ENCODE measurements at regions not wholly inside any gene's neighbourhood (a gene's known extent, or its start where the extent isn't known, plus 50 kb on each side); places are given as distances from the start of the nearest gene placed in this dataset.
A peak's percentile ranks its signal among the peaks of the same experiment; 100 is the strongest.

- H3K27ac Mint-ChIP-seq (ENCODE audit: low read depth): no peak overlapping the region
- H3K4me1 Mint-ChIP-seq: no peaks in the 10 kb centered on the region
- H3K36me3 Mint-ChIP-seq (ENCODE audit: insufficient read depth): no peaks in the 10 kb centered on the region
- H3K4me3 Mint-ChIP-seq: no peak overlapping the region
- no peak for DNase-seq (ENCODE audit: low spot score in 2 of 2)
- no peak for ATAC-seq (replicated peaks; ENCODE audit: extremely low read depth, poor library complexity, severe bottlenecking)
- H3K9me3 Mint-ChIP-seq: no peaks in the 10 kb centered on the region
- peaks cover 53% of the 10 kb centered on the region for H3K27me3 Mint-ChIP-seq
Observed at GRCh38 chr16:82231008-82231787, 61.2 kb upstream of the MPHOSPH6 start.

GRCh38 chr16:82229800-82230619 lies 60.0 kb upstream of the MPHOSPH6 start:
- DNase-seq (ENCODE audit: low spot score in 2 of 2) (peak; percentile 21 to 43), ATAC-seq (replicated peaks; ENCODE audit: extremely low read depth, poor library complexity, severe bottlenecking) (no peak)
- no peak overlapping the region for H3K4me3 Mint-ChIP-seq
- H3K27me3 Mint-ChIP-seq: peaks cover 45% of the 10 kb centered on the region
- H3K9me3 Mint-ChIP-seq: no peaks in the 10 kb centered on the region
- no peak overlapping the region for H3K27ac Mint-ChIP-seq (ENCODE audit: low read depth)
- H3K4me1 Mint-ChIP-seq: no peaks in the 10 kb centered on the region
- H3K36me3 Mint-ChIP-seq (ENCODE audit: insufficient read depth): no peaks in the 10 kb centered on the region

- H3K4me3 Mint-ChIP-seq: no peak overlapping the region
- no peak overlapping the region for H3K27ac Mint-ChIP-seq (ENCODE audit: low read depth)
- H3K4me1 Mint-ChIP-seq: no peaks in the 10 kb centered on the region
- no peaks in the 10 kb centered on the region for H3K36me3 Mint-ChIP-seq (ENCODE audit: insufficient read depth)
- ATAC-seq (replicated peaks; ENCODE audit: extremely low read depth, poor library complexity, severe bottlenecking): no peak
- H3K27me3 Mint-ChIP-seq: peaks cover 48% of the 10 kb centered on the region
- no peaks in the 10 kb centered on the region for H3K9me3 Mint-ChIP-seq
- no peak for DNase-seq (ENCODE audit: low spot score in 2 of 2)
Observed at GRCh38 chr16:82226327-82226726, 56.3 kb upstream of the MPHOSPH6 start.

DNA sequence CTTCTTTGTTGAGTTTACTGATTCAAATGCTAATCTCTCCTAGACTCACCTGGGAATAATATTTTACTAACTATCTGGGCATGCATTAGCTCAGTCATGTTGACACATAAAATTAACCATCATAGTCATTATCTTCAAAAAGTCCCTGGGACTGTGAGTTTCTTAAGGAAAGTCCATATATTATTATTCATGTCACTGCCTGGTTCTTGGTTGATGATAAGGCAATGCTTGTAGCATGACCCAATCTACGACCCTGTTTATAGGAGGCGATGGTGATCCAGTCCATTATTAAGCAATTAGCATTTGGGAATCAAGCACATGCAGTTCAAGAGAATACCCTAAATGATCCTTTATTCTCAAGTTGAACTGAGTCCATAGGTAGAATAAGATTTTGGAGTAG lies 54.8 kb upstream of the MPHOSPH6 start:
- DNase-seq (ENCODE audit: low spot score in 2 of 2): no peak
- H3K27ac Mint-ChIP-seq (ENCODE audit: low read depth): no peak overlapping the region
- no peak overlapping the region for H3K4me3 Mint-ChIP-seq
- no peaks in the 10 kb centered on the region for H3K9me3 Mint-ChIP-seq
- no peaks in the 10 kb centered on the region for H3K36me3 Mint-ChIP-seq (ENCODE audit: insufficient read depth)
- H3K27me3 Mint-ChIP-seq: peaks cover 40% of the 10 kb centered on the region
- H3K4me1 Mint-ChIP-seq: no peaks in the 10 kb centered on the region
- ATAC-seq (replicated peaks; ENCODE audit: extremely low read depth, poor library complexity, severe bottlenecking): no peak

- DNase-seq (ENCODE audit: low spot score in 2 of 2) (no peak), ATAC-seq (replicated peaks; ENCODE audit: extremely low read depth, poor library complexity, severe bottlenecking) (no peak)
- no peak overlapping the region for H3K4me3 Mint-ChIP-seq
Observed at GRCh38 chr16:82220541-82220940, 50.5 kb upstream of the MPHOSPH6 start.

More at GRCh38 chr16:82220541-82220940, 50.5 kb upstream of the MPHOSPH6 start:
- Mint-ChIP-seq H3K9me3 (no peaks in the 10 kb centered on the region), H3K4me1 (no peaks in the 10 kb centered on the region), H3K36me3 (ENCODE audit: insufficient read depth) (no peaks in the 10 kb centered on the region), H3K27ac (ENCODE audit: low read depth) (no peak overlapping the region), H3K27me3 (peaks cover 9% of the 10 kb centered on the region)

All from central memory CD8-positive, alpha-beta T cell (primary cell).